ENCODE measurements at regions not wholly inside any gene's neighbourhood (a gene's known extent, or its start where the extent isn't known, plus 50 kb on each side); places are given as distances from the start of the nearest gene placed in this dataset.

GRCh38 chr2:200028998-200029397 lies 73.6 kb downstream of the MAIP1 start:
- Histone ChIP-seq H2AFZ (ENCODE audit: low read depth, low read length) (no peak overlapping the region), H3K27me3 (ENCODE audit: insufficient read depth, low read depth, low read length) (no peaks in the 10 kb centered on the region), H3F3A (ENCODE audit: insufficient read depth, low read length, poor library complexity, severe bottlenecking) (no peaks in the 10 kb centered on the region), H3K4me2 (ENCODE audit: low read length) (no peak overlapping the region), H3K9me3 (ENCODE audit: low read length) (no peaks in the 10 kb centered on the region), H3K27ac (ENCODE audit: low read length) (no peak overlapping the region), H3K4me3 (ENCODE audit: low read length) (no peak overlapping the region), H3K9ac (ENCODE audit: low read length) (no peak overlapping the region), H3K9me2 (ENCODE audit: insufficient read depth, low read length) (no peaks in the 10 kb centered on the region), H3K79me2 (replicated peaks; ENCODE audit: insufficient read depth, low read length) (no peaks in the 10 kb centered on the region), H4K20me1 (ENCODE audit: insufficient read depth) (no peaks in the 10 kb centered on the region), H3K36me3 (ENCODE audit: insufficient read depth, low read length) (no peaks in the 10 kb centered on the region)
- TF ChIP-seq CTCF (IDR thresholded peaks at IDR 0.05; ENCODE audit: poor library complexity, severe bottlenecking): no peak
- TF ChIP-seq MXI1 (conservative IDR thresholded peaks at IDR 0.05; ENCODE audit: poor library complexity, severe bottlenecking): no peak
- no peak for TF ChIP-seq TAF1 (IDR thresholded peaks at IDR 0.05; ENCODE audit: low read depth)
- no peak for TF ChIP-seq EZH2 (IDR thresholded peaks at IDR 0.05; ENCODE audit: borderline replicate concordance, insufficient read depth, low read length, poor library complexity, severe bottlenecking)
- TF ChIP-seq, protein P1, sequence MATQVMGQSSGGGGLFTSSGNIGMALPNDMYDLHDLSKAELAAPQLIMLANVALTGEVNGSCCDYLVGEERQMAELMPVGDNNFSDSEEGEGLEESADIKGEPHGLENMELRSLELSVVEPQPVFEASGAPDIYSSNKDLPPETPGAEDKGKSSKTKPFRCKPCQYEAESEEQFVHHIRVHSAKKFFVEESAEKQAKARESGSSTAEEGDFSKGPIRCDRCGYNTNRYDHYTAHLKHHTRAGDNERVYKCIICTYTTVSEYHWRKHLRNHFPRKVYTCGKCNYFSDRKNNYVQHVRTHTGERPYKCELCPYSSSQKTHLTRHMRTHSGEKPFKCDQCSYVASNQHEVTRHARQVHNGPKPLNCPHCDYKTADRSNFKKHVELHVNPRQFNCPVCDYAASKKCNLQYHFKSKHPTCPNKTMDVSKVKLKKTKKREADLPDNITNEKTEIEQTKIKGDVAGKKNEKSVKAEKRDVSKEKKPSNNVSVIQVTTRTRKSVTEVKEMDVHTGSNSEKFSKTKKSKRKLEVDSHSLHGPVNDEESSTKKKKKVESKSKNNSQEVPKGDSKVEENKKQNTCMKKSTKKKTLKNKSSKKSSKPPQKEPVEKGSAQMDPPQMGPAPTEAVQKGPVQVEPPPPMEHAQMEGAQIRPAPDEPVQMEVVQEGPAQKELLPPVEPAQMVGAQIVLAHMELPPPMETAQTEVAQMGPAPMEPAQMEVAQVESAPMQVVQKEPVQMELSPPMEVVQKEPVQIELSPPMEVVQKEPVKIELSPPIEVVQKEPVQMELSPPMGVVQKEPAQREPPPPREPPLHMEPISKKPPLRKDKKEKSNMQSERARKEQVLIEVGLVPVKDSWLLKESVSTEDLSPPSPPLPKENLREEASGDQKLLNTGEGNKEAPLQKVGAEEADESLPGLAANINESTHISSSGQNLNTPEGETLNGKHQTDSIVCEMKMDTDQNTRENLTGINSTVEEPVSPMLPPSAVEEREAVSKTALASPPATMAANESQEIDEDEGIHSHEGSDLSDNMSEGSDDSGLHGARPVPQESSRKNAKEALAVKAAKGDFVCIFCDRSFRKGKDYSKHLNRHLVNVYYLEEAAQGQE (IDR thresholded peaks at IDR 0.05; ENCODE audit: borderline replicate concordance): no peak
- TF ChIP-seq POLR2AphosphoS5 (IDR thresholded peaks at IDR 0.05): no peak
- TF ChIP-seq SMC3 (conservative IDR thresholded peaks at IDR 0.05; ENCODE audit: poor library complexity): no peak
- TF ChIP-seq RAD21 (conservative IDR thresholded peaks at IDR 0.05): no peak
- TF ChIP-seq EP300 (conservative IDR thresholded peaks at IDR 0.05; ENCODE audit: poor library complexity, severe bottlenecking): no peak

DNA sequence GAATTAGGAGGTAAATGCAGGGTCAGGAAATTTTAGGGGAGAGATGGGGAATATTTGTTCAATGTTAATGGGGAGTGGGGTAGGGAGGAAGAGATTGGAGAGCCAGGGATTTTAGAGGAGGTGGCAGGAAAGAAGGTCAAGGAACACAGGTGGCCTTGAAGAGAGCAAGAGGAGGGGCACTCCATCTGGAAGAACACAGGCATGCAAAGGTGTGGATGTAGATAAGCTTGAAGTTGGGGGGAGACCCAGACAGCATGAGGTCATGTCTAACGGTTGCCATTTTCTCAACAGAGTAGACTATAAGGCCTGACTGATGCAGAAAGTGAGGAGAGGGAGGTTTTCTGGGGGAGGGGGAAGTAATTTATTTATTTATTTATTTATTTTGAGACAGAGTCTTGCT lies 77.5 kb downstream of the MAIP1 start:
- TF ChIP-seq POLR2AphosphoS5 (IDR thresholded peaks at IDR 0.05) (no peak), CTCF (IDR thresholded peaks at IDR 0.05; ENCODE audit: poor library complexity, severe bottlenecking) (no peak), EZH2 (IDR thresholded peaks at IDR 0.05; ENCODE audit: borderline replicate concordance, insufficient read depth, low read length, poor library complexity, severe bottlenecking) (no peak), EP300 (conservative IDR thresholded peaks at IDR 0.05; ENCODE audit: poor library complexity, severe bottlenecking) (no peak), TAF1 (IDR thresholded peaks at IDR 0.05; ENCODE audit: low read depth) (no peak), RAD21 (conservative IDR thresholded peaks at IDR 0.05) (no peak), MXI1 (conservative IDR thresholded peaks at IDR 0.05; ENCODE audit: poor library complexity, severe bottlenecking) (no peak), SMC3 (conservative IDR thresholded peaks at IDR 0.05; ENCODE audit: poor library complexity) (no peak)
- TF ChIP-seq, protein P1 (IDR thresholded peaks at IDR 0.05; ENCODE audit: borderline replicate concordance): no peak
- Histone ChIP-seq H3K27me3 (ENCODE audit: insufficient read depth, low read depth, low read length) (no peaks in the 10 kb centered on the region), H3K9ac (ENCODE audit: low read length) (no peak overlapping the region), H3K79me2 (replicated peaks; ENCODE audit: insufficient read depth, low read length) (no peaks in the 10 kb centered on the region), H3K4me2 (ENCODE audit: low read length) (no peak overlapping the region), H3K4me3 (ENCODE audit: low read length) (no peak overlapping the region), H3K9me3 (ENCODE audit: low read length) (no peaks in the 10 kb centered on the region), H2AFZ (ENCODE audit: low read depth, low read length) (no peak overlapping the region), H3K9me2 (ENCODE audit: insufficient read depth, low read length) (no peaks in the 10 kb centered on the region), H3K27ac (ENCODE audit: low read length) (no peak overlapping the region), H3K36me3 (ENCODE audit: insufficient read depth, low read length) (no peaks in the 10 kb centered on the region), H4K20me1 (ENCODE audit: insufficient read depth) (no peaks in the 10 kb centered on the region), H3F3A (ENCODE audit: insufficient read depth, low read length, poor library complexity, severe bottlenecking) (no peaks in the 10 kb centered on the region)

Measured in neural cell (in vitro differentiated cells).